ENCODE measurements at regions not wholly inside any gene's neighbourhood (a gene's known extent, or its start where the extent isn't known, plus 50 kb on each side); places are given as distances from the start of the nearest gene placed in this dataset.

- no peak for TF ChIP-seq POLR2AphosphoS5 (IDR thresholded peaks at IDR 0.05)
- TF ChIP-seq POLR2A (IDR thresholded peaks at IDR 0.05; ENCODE audit: low read depth), result no peak
Observed at GRCh38 chr16:61105544-61105943, 930.7 kb downstream of the CDH8 start.
